ENCODE measurements at regions not wholly inside any gene's neighbourhood (a gene's known extent, or its start where the extent isn't known, plus 50 kb on each side); places are given as distances from the start of the nearest gene placed in this dataset.

DNA sequence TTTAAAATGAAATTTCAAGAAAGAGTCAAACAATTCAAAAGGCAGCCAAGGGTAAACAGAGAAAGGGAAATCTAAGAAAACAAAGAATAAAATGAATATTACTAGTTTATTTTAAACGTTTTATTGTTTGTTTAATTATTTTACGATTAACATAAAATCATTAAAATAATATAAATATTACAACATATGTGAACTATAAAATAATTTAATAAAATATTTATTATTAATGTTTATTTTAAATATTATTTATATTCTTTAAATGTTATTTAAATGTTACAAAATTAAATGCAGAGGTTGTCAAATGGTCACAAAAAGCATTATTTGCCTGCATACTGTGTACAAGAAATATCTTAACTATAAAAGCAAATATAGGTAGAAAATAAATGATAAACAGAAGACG is 786.7 kb upstream of the GHITM start:
- no peak overlapping the region for H3K4me3 ChIP-seq (ENCODE audit: low read depth, low read length)
- DNase-seq (ENCODE audit: low read depth): no peak
- TF ChIP-seq, protein P1, sequence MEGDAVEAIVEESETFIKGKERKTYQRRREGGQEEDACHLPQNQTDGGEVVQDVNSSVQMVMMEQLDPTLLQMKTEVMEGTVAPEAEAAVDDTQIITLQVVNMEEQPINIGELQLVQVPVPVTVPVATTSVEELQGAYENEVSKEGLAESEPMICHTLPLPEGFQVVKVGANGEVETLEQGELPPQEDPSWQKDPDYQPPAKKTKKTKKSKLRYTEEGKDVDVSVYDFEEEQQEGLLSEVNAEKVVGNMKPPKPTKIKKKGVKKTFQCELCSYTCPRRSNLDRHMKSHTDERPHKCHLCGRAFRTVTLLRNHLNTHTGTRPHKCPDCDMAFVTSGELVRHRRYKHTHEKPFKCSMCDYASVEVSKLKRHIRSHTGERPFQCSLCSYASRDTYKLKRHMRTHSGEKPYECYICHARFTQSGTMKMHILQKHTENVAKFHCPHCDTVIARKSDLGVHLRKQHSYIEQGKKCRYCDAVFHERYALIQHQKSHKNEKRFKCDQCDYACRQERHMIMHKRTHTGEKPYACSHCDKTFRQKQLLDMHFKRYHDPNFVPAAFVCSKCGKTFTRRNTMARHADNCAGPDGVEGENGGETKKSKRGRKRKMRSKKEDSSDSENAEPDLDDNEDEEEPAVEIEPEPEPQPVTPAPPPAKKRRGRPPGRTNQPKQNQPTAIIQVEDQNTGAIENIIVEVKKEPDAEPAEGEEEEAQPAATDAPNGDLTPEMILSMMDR (IDR thresholded peaks at IDR 0.05; ENCODE audit: insufficient read depth, low read depth, low read length, missing control alignments): no peak

- TF ChIP-seq, protein P1 (IDR thresholded peaks at IDR 0.05; ENCODE audit: insufficient read depth, low read depth, low read length, missing control alignments): no peak
- no peak for DNase-seq (ENCODE audit: low read depth)
- H3K4me3 ChIP-seq (ENCODE audit: low read depth, low read length): no peak overlapping the region
These were observed 784.9 kb upstream of the GHITM start for GRCh38 chr10:83354456-83354855.

- TF ChIP-seq, protein P1 (IDR thresholded peaks at IDR 0.05; ENCODE audit: insufficient read depth, low read depth, low read length, missing control alignments): no peak
- DNase-seq (ENCODE audit: low read depth): no peak
- no peak overlapping the region for H3K4me3 ChIP-seq (ENCODE audit: low read depth, low read length)
These were observed 782.3 kb upstream of the GHITM start for GRCh38 chr10:83357004-83357403.

DNA sequence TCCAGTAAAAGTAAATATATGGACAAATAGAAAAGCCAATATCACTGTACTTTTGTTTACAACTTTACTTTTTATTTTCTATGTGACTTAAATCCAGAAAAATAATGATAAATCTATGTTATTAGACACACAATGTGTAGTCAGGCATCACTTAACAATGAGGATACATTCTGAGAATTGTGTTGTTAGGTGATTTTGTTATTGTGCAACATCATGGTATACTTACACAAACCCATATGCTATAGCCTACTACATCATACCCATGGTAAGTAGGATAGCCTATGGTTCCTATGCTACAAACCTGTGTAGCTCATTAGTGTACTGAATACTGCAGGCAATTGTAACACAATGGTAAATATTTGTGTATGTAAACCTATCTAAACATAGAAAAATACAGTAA is 781.7 kb upstream of the GHITM start:
- no peak for DNase-seq (ENCODE audit: low read depth)
- TF ChIP-seq, protein P1 (IDR thresholded peaks at IDR 0.05; ENCODE audit: insufficient read depth, low read depth, low read length, missing control alignments): no peak
- H3K4me3 ChIP-seq (ENCODE audit: low read depth, low read length): no peak overlapping the region

DNA sequence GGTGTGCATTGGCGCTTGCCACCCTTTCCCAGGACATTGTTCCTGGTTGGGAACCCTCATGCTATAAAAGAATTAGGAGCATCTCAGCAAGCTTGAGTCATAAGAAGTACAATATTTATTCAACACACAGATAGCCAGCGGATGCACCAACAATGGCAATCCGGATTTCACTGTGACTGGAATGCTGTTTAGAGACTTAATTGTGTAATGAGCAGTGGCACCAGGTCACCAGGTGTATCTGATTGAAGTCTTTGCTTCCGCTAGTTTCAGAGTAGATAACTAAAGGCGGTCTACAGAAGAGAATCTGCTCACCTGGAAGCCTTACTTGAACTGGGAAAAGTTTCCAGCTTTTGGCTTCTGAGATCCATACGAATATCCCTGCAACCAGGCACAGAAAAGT is 772.3 kb upstream of the GHITM start:
- H3K4me3 ChIP-seq (ENCODE audit: low read depth, low read length): no peak overlapping the region
- no peak for DNase-seq (ENCODE audit: low read depth)
- TF ChIP-seq, protein P1 (IDR thresholded peaks at IDR 0.05; ENCODE audit: insufficient read depth, low read depth, low read length, missing control alignments): no peak

DNA sequence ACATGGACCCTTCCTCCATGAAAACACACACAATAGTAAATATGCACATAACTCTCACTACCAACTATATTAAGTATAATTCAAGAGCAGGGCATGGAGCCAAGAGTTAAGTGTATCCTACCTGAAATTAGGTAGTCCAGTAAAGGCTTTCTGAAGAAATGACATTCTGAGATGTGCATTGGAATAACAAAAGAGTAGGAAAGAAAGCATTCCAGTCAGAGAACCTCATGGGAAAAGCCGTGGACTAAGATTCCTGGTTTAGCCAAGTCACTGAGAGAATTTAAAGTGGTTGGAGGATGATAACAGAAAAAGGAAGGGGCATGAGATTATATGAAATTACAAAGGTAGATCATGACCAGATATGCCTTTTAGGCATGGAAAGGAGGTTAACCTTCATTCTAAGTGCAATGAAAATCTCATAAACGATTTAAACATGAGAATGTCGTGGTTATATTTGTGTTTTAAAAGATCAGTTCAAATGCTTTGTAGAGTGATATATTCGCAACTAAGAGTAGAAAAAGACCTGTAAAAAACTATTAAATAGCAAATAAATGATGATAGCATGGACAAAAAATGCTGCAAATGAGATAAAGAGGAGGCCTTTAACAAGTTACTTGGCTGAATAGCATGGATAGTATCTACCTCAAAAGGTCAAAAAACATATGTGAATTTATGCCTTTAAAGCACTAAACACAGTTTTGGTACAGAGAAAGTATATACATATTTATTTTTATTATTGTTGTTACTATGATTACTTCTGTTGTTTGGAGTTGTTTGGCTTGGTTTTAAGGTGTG is 767.4 kb upstream of the GHITM start:
- TF ChIP-seq, protein P1 (IDR thresholded peaks at IDR 0.05; ENCODE audit: insufficient read depth, low read depth, low read length, missing control alignments): no peak
- no peak for DNase-seq (ENCODE audit: low read depth)
- H3K4me3 ChIP-seq (ENCODE audit: low read depth, low read length): no peak overlapping the region

- H3K4me3 ChIP-seq (ENCODE audit: low read depth, low read length): no peak overlapping the region
- TF ChIP-seq, protein P1 (IDR thresholded peaks at IDR 0.05; ENCODE audit: insufficient read depth, low read depth, low read length, missing control alignments): no peak
- no peak for DNase-seq (ENCODE audit: low read depth)
These were observed 766.7 kb upstream of the GHITM start for GRCh38 chr10:83372646-83373045.
